HUES48 (cell line): ENCODE measurements at regions not wholly inside any gene's neighbourhood (a gene's known extent, or its start where the extent isn't known, plus 50 kb on each side); places are given as distances from the start of the nearest gene placed in this dataset.
"Not testable (repeated sequence)": the region's sequence is repeated elsewhere in the genome, so short reads cannot be mapped to it uniquely, and the experiment has no call there.

Source experiments
- H3K27ac ChIP-seq: one replicate; pipeline ENCODE4 v1.7.0; 2013; ENCODE audit warnings: low read depth, low read length, inconsistent platforms
- H3K27me3 ChIP-seq: 2 replicates; pipeline ENCODE4 v1.6.1; 2013; ENCODE audit warnings: mild to moderate bottlenecking, low read length; ENCODE audit not compliant: control insufficient read depth, insufficient read depth
- H3K36me3 ChIP-seq: 2 replicates; pipeline ENCODE4 v1.6.1; 2013; ENCODE audit warnings: low read length; ENCODE audit not compliant: control insufficient read depth, insufficient read depth
- H3K4me1 ChIP-seq: 2 replicates; pipeline ENCODE4 v1.6.1; 2013; ENCODE audit warnings: mild to moderate bottlenecking, low read length; ENCODE audit not compliant: control insufficient read depth, insufficient read depth
- H3K4me3 ChIP-seq: 2 replicates; pipeline ENCODE4 v1.5.1; 2013; ENCODE audit warnings: mild to moderate bottlenecking, low read depth, low read length
- H3K9ac ChIP-seq: 2 replicates; pipeline ENCODE4 v1.6.1; 2013; ENCODE audit warnings: mild to moderate bottlenecking, low read depth, low read length, moderate library complexity
- H3K9me3 ChIP-seq: 2 replicates; pipeline ENCODE4 v1.6.1; 2013; ENCODE audit warnings: low read length; ENCODE audit not compliant: control insufficient read depth, insufficient read depth

GRCh38 chr5:165400086-165400485, 1894.7 kb downstream of the MAT2B start:
- no peak overlapping the region for H3K9ac ChIP-seq
- H3K27ac ChIP-seq, result no peak overlapping the region
- no peaks in the 10 kb centered on the region for H3K27me3 ChIP-seq
- H3K36me3 ChIP-seq, result no peaks in the 10 kb centered on the region
- H3K9me3 ChIP-seq, result no peaks in the 10 kb centered on the region
- no peak overlapping the region for H3K4me3 ChIP-seq
- 0 out of 2 replicates have a peak, but pooled peaks cover 8% of the 10 kb centered on the region for H3K4me1 ChIP-seq

DNA sequence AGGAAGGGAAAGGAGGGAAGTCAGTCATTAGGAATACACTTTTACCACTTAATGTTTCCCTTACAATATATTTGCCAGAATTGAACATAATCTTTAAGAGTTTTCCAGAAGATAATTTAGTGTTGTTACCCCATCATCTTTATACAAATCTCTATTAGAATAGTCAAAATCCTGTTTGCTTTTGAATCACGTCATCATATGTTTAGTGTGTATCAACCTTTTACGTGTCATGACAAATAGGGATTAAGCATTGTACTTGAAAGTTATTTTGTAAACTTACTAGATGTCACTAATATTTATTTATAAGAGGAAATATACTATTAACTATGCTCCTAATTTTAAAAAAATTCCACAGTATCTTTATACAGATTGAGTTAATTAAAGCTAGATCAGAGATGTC, 1899.5 kb downstream of the MAT2B start:
- H3K9ac ChIP-seq, result no peak overlapping the region
- H3K4me3 ChIP-seq, result no peak overlapping the region
- 0 out of 2 replicates have a peak, but pooled peaks cover 8% of the 10 kb centered on the region for H3K4me1 ChIP-seq
- H3K9me3 ChIP-seq, result peaks cover 12% of the 10 kb centered on the region
- H3K27me3 ChIP-seq, result no peaks in the 10 kb centered on the region
- H3K36me3 ChIP-seq, result no peaks in the 10 kb centered on the region
- H3K27ac ChIP-seq, result no peak overlapping the region

DNA sequence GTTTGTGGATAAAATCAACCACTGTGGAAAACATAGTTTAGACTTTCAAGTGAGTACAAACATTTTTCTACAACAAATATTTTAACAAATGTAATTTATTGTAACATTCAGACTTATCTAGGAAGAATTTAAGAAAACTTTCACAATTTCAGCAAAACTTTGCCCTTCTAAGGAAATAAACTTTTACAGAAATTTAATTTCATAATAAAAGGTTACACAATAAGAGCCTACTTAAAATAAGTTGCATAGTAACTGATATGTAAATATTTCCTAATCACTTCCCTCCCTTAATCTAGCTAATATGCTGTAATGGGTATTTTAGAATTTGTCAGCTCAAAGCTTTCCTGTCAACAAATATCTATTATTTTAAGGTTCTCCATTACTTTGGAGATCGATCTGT, 1899.9 kb downstream of the MAT2B start:
- no peaks in the 10 kb centered on the region for H3K36me3 ChIP-seq
- no peak overlapping the region for H3K27ac ChIP-seq
- no peak overlapping the region for H3K9ac ChIP-seq
- H3K4me1 ChIP-seq, result 0 out of 2 replicates have a peak, but pooled peaks cover 8% of the 10 kb centered on the region
- H3K9me3 ChIP-seq, result peaks cover 12% of the 10 kb centered on the region
- H3K27me3 ChIP-seq, result no peaks in the 10 kb centered on the region
- no peak overlapping the region for H3K4me3 ChIP-seq

- no peaks in the 10 kb centered on the region for H3K27me3 ChIP-seq
- H3K9me3 ChIP-seq, result peaks cover 12% of the 10 kb centered on the region
- H3K36me3 ChIP-seq, result no peaks in the 10 kb centered on the region
- no peak overlapping the region for H3K27ac ChIP-seq
- H3K4me3 ChIP-seq, result no peak overlapping the region
- no peak overlapping the region for H3K9ac ChIP-seq
- no peaks in the 10 kb centered on the region for H3K4me1 ChIP-seq
These were observed 1901.9 kb downstream of the MAT2B start for GRCh38 chr5:165407352-165407751.

DNA sequence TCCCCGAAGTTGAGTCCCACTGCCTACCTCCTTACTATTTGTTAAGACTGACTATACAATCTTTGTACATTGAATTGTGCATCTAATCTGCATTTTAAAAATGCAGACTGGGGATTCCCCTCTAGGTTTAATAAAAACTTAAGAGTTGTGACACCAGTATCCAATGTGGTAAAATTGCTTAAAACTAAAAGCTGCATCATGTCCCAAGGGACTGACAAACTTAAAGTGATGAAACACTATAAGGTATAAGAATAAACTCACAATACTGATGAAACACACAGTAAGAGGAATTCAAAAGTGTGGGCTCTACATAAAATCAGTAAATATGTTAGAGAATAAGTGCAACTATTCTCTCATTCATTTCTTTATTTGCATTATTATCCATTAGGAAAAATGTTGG, 1905.1 kb downstream of the MAT2B start:
- H3K27ac ChIP-seq, result no peak overlapping the region
- H3K9me3 ChIP-seq, result peaks cover 12% of the 10 kb centered on the region

DNA sequence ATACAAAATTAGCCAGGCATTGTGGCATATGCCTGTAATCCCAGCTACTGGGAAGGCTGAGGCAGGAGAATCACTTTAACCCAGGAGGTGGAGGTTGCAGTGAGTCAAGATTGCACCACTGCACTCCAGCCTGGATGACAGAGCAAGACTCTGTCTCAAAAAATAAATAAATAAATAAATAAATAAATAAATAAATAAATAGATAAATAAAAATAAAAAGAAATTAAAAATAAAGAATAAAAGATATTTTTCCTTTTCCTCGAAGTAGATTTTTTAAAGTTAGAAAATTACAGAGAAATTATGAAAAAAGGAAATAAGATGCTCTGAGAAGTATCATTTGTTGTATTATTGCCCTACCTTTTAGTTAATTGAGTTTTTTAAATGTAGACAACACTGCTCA, 1906.1 kb downstream of the MAT2B start:
- H3K9ac ChIP-seq, H3K4me1 ChIP-seq, H3K36me3 ChIP-seq, H3K27me3 ChIP-seq, H3K27ac ChIP-seq, H3K4me3 ChIP-seq, H3K9me3 ChIP-seq: not testable (repeated sequence)

More for the DNA sequence above, 1905.1 kb downstream of the MAT2B start:
- Histone ChIP-seq H3K4me3 (no peak overlapping the region), H3K4me1 (no peaks in the 10 kb centered on the region), H3K36me3 (no peaks in the 10 kb centered on the region), H3K9ac (no peak overlapping the region), H3K27me3 (no peaks in the 10 kb centered on the region)

DNA sequence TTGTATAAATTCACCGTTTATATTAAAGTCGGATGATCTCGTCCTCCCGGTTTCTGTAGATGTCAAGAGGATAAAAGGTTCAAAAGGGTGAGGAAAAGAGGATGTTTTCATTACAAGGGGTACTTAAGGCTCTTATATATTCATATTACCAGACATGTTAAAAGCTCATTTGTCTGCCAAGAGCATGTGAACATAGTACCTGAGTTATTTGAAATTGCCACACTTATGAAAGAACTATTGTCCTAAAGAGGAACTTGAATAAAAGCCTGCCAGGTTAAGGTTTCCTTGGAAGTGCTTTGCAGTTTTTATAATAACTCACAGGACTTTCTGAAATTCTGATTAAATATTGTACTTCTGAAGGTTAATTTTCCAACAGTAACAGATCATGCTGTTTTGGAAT, 1915.1 kb downstream of the MAT2B start:
- Histone ChIP-seq H3K4me3 (no peak overlapping the region), H3K27ac (no peak overlapping the region), H3K9ac (no peak overlapping the region), H3K36me3 (no peaks in the 10 kb centered on the region), H3K4me1 (no peaks in the 10 kb centered on the region), H3K9me3 (no peaks in the 10 kb centered on the region), H3K27me3 (no peaks in the 10 kb centered on the region)

DNA sequence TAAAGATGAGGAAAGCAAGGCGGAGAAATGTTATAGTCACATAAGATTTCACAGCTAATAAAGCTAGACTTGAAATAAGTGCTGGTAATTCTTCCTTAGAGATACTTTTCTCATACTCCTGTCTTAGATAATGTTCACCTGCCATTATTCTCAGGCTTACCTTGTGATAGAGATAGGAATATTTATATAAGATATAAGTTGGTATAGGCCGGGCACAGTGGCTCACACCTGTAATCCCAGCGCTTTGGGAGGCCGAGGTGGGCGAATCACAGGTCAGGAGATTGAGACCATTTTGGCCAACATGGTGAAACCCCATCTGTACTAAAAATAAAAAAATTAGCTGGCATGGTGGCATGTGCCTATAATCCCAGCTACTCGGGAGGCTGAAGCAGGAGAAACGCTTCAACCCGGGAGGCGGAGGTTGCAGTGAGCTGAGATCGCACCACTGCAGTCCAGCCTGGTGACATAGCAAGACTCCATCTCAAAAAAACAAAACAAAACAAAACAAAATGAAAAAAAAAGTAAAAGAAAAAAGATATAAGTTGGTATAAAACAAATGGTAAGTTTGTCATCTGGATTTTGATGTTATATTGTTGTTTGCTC, 1918.4 kb downstream of the MAT2B start:
- Histone ChIP-seq H3K9ac (no peak overlapping the region), H3K4me1 (0 out of 2 replicates have a peak, but pooled peaks cover 4% of the 10 kb centered on the region), H3K27ac (no peak overlapping the region), H3K9me3 (no peaks in the 10 kb centered on the region), H3K36me3 (no peaks in the 10 kb centered on the region), H3K27me3 (no peaks in the 10 kb centered on the region), H3K4me3 (no peak overlapping the region)

DNA sequence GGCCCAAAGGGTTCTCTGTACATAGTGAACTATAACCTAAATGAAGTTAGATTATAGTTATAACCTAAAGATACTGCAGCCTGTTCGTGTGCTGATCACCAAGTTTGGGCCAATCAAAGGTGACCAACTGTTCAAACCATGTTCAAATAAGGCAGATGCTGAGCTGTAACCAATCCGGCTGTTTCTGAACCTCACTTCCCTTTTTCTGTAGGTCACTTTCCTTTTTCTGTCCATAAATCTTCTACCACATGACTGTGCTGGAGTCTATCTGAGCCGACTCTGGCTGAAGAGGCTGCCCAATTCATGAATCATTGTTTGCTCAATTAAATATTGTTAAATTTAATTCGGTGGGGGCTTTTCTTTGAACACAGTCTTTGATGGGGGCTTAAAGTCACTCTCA, 1920.2 kb downstream of the MAT2B start:
- Histone ChIP-seq H3K9ac (no peak overlapping the region), H3K4me3 (no peak overlapping the region), H3K9me3 (no peaks in the 10 kb centered on the region), H3K27me3 (no peaks in the 10 kb centered on the region), H3K4me1 (0 out of 2 replicates have a peak, but pooled peaks cover 4% of the 10 kb centered on the region), H3K36me3 (no peaks in the 10 kb centered on the region), H3K27ac (no peak overlapping the region)

DNA sequence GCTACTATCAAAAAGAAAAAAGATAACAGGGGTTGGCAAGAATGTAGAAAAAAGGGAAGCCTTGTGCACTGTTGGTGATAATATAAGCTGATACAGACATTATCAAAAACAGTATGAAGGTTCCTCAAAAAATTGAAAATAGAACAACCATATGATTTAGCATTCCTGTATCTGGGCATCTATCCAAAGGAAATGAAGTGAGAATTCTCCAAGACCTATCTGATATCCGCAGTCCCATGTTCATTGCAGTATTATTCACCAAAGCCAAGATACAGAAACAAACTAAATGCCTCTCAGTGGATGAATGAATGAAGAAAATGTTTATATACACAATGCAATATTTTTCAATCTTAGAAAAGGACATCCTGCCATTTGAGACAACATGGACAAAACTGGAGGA, 1943.3 kb downstream of the MAT2B start:
- Histone ChIP-seq H3K9me3 (peaks cover 11% of the 10 kb centered on the region; the same call in 1 of the 2 replicates), H3K36me3 (no peaks in the 10 kb centered on the region), H3K9ac (no peak overlapping the region), H3K27me3 (no peaks in the 10 kb centered on the region), H3K4me1 (no peaks in the 10 kb centered on the region), H3K27ac (no peak overlapping the region), H3K4me3 (no peak overlapping the region)

GRCh38 chr5:165457859-165458481, 1952.6 kb downstream of the MAT2B start:
- Histone ChIP-seq H3K4me3 (no peak overlapping the region), H3K9ac (no peak overlapping the region), H3K9me3 (no peaks in the 10 kb centered on the region), H3K27me3 (no peaks in the 10 kb centered on the region), H3K27ac (no peak overlapping the region), H3K36me3 (no peaks in the 10 kb centered on the region), H3K4me1 (peaks cover 11% of the 10 kb centered on the region)
